ENCODE measurements at regions not wholly inside any gene's neighbourhood (a gene's known extent, or its start where the extent isn't known, plus 50 kb on each side); places are given as distances from the start of the nearest gene placed in this dataset.

DNA sequence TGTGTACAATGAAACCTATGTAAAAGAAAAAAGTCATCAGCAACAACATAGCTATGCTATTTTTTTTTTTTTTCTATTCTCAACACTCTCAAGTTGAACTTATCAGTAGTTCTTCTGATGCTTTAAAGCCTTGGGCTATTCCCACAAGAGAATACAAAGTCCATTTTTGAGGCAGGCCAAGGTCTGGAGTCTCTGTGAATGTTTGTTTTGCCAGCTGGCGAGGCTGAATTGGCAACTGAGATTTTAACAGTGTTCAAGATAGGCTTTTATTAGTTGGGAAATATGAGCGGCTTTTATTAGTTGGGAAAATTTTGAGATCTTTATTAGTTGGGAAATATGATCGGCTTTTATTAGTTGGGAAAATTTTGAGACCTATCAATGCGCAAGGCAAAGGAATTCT lies 336.6 kb downstream of the SLITRK2 start:
- DNase-seq: no peak

DNA sequence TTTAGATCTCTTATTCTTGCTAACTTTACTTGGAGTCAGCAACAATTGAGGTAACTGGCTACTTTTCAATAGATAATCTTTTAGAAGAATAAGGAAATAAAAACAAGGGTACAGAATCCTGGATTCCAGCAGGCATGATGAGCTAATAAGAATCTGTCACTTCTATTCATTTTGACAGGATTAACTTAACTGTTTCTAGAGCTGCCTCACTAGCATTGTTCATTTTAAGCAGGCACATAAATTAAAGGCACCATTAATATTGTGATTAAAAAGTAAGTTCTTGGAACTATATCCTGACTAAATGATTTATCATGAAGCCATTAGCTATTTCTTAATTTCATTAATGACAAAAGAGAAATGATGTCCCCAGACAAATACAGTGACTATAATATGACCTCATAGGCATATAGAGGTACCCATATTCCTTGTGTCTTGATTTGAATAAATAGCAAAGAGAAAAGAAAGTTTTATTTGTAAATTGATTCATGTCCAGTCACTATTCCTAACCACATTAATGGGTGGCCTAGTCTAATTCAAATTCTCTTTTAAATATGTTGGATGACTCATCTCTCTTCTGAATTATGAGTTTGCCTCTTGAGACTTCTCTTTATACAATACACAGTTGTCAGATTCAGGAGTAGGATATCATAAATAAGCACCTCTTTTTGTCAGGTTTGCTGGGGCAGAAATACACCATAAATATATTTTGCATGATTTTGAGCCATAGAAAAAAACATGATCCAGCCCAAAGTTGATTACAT lies 343.0 kb downstream of the SLITRK2 start:
- no peak for DNase-seq

DNA sequence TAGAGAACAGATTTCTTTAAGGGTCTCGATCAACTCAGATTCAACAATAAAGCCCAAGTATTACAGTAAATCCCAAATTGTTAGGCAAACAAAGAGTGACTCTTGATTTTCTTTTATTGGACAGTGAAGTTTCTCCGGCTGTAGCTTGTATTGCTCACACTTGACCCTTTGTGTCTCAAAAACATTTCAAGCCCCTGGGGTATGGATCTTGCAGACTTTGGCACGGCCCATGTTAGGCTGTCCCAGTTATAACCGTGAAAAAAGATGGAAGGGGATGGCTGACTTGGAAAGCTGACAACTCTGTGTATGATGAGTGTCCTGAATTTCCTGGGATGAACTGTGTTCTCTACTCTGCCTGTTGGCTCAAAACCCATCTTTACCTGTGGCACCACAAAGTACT lies 356.1 kb downstream of the SLITRK2 start:
- no peak for DNase-seq

DNA sequence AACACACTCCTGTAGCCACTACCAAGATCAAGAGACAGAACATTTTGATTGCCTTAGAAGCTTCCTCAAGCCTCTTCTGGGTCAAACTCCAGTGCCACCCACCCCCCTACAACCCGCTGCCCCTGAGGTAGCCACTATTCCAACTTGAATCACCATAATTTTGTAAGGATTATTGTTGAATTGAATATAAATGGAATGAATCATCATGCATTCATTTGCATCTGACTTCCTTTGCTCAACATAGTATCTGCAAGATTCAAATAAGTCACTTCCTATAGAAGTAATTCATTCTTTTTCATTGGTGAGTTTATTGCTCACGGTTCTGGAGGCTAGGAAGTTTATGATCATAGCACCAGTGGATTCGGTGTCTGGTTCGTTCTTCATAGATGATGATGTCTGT lies 364.2 kb downstream of the SLITRK2 start:
- no peak for DNase-seq

DNA sequence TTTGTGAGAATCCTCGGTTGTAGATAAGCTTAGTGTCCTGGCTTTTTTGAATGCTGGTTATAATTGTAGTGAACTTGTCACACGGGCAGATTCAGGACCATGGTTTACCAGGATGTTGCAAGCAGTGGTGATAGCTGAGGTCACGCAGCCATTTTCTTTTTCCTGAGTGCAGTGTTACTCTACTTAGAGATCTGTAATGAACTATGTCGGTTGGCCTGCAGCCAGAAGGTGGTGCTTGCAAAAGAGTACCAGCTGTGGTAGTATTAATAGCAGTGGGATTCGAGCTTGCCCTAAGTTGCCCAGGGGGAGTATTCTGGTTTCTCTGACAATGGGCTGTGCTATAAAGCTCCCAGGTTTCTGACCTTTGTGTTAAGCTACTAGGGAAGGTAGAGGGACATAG lies 368.9 kb downstream of the SLITRK2 start:
- DNase-seq: no peak

DNA sequence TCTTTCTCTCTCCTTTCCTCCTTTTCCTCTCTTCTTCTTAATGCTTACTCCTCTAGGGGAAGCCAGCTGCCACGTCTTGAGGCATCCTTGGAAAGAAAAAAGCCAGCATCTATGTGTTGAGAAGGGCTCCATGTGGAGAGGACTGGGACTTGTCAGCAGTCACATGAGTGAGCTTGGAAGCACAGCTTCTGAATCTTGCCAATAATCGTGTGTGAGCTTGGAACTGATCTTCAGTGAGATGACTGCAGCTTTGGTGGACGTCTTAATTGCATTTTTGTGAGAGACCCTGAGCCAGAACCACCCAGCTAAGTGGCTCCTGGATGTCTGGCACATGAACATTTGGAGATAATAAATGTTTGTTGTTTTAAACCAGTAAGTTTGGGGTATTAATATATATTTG lies 371.7 kb downstream of the SLITRK2 start:
- no peak for DNase-seq

DNA sequence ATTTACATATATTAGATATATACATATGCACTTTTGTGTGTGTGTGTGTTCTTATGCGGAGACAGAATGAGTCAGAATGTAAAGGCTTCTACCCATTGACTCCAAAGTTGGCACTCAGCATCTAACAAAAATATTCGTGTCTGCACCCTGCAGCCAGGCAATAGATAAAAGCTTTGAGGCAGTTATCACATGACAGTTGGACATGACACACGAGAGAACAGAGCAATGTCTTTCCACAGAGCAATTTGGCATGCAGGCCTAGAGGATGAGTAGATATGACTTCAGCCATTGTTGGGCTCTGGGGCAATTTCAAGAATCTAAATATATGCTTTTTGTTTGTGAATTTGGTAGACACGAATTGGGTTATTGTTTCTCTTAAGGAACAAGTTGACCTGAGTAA lies 391.2 kb downstream of the SLITRK2 start:
- no peak for DNase-seq

DNA sequence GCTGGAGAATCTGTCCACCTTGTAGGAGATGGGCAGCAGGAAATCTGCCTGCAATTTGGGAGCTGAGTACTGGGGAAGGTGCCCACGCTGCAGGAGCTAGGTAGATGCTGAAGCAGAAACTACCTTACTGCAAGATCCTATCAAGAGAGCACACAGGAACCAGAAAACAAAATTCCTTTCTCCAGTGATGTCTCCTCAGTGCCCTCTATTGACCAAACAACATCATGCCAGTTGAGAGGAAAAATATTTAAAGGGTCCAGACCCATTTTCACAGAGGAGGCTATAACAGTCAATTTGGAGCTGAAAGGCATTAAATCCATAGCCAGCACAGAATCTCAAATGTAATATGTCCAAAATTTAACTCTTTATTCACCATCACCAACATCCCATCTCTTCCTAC lies 406.8 kb downstream of the SLITRK2 start:
- DNase-seq: peak in 1 of 3 experiments; percentile 33

DNA sequence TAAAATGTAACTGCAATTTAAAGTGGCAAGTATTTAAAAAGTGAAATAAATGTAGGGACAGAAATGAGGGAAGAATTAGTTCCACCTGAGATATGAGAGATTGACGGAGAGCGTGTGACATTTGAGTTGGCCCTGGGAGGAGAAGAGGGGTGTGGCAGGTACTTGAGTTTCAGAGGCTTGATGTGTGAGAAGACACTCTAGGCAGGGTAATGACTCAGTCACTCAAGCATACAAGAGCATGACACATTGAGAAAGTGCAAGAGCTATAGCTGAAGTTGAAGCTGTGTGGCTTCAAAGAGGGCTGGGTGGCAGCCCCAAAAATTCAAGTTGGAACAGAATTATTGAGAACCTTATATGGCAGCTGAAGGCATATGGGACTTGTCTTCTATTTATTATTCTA lies 420.5 kb downstream of the SLITRK2 start:
- DNase-seq: peak in 1 of 3 experiments; percentile 72

DNA sequence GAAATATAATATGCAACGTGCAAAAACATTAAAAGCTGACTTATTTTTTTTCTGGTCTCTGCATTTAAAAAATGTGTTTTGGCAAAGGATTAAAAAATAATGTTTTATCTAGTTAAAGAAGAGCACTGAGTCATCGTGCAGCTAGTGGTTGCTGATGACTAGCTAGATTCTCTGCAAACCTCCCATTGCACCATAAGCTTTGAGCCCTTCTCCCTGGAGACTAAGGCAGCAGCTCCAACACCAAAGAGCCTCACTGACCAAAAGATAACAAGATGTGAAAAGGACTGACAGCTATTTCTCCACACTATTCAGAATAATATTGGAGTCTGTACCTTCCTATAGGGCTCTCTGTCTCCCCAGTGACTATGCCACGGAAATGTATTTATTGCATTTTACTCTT lies 424.3 kb downstream of the SLITRK2 start:
- DNase-seq: no peak

DNA sequence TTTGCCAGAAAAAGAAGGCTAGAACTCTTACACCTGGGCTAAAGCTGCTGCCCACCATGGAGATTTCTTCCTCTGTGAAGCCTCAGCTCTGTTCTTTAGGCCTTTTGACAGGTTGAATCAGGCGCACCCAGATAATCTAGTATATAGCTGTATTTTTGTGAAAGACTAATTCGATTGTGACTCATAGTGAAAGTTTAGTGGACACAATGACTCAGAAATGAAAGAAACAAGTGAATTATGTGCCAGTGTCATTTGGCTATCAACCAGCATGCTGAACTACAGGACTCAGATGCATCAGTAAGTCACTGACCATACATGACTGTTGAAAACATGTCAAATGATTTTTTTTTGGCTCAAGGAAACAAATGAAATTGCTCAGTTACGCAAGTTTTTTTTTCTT lies 425.4 kb downstream of the SLITRK2 start:
- DNase-seq: no peak

DNA sequence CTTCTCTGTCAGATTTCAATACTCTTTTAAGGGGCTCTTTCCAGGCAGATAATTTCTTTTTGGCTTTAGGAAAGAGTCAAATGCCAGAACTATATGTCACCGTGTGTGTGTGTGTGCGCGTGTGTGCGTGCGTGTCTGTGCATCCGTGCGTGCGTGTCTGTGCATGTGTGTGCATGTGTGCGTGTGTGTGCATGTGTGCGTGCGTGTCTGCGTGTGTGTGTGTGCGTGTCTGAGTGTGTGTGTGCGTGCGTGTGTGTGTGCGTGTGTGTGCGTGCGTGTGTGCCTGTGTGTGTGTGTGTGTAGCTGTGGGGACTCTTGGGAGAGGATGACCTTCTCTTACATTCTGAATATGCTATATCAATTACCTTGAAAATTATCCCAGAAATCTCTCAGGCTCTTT lies 441.6 kb downstream of the SLITRK2 start:
- DNase-seq: no peak

DNA sequence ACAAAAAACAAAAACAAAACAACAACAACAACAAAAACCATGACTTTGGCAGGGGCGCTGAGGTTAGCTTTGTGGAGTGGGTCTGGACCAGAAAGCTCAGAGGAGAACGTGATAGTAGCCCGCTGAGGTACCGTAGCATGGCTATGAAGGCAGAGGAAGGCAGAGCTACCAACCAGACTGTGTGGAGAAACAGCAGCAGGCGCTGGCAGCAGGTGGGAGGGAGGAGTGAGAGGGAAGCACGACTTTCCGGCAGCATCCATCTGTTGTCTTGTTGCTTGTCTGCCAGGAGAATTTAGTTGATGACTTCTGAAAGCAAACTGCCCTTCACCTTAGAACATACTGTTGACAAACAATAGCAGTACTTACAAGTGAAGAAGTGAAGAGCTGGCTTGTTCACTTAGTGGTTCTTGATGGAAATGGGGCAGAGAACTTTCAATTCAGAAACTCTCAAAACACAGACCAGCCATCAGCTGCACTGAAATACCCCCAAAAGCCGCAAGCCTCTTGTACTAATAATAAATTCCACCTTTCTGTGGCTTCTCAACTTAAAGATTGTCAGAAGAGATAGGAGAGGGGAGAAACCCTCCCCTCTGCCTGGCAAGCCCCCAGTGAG lies 447.2 kb downstream of the SLITRK2 start:
- DNase-seq: peak in 1 of 3 experiments; percentile 24

DNA sequence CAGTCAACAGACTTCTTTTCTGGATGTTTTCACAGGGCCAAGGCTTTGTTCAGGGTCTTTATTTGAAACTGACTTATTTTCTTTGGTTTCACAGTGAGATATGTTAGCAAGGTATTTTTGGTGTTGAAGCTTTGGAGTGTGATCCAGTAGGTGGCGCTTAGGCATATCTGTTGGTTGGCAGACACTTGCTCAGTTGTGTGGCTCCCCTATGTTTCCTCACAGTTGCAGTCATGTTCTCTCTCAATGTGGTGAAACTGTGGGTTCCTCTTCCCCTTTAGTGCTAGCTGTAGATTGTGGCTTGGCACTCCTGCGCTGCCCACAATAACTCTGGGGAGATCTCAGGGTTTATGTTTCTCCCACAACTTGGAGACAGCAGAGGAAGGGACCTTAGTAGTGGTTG lies 460.8 kb downstream of the SLITRK2 start:
- DNase-seq: peak in 2 of 3 experiments; percentile 11 to 36
